MM.1S (cell line): ENCODE measurements at regions not wholly inside any gene's neighbourhood (a gene's known extent, or its start where the extent isn't known, plus 50 kb on each side); places are given as distances from the start of the nearest gene placed in this dataset.

Source experiments
- EZH2 ChIP-seq: fragments of 300-600 bp; sonication (generic); optimal IDR thresholded peaks from 2 replicates; pipeline ENCODE3; 2017; ENCODE audit warnings: low read depth, mild to moderate bottlenecking, antibody characterized with exemption, low read length, mixed read lengths
- EZH2phosphoT487 ChIP-seq: fragments of 300-600 bp; sonication (generic); IDR thresholded peaks from 2 replicates; pipeline ENCODE4 v1.6.1; 2018; ENCODE audit warnings: antibody characterized with exemption, low read length
- TF ChIP-seq, protein P1 (sequence below): fragments of 300-600 bp; sonication (generic); IDR thresholded peaks from 2 replicates; pipeline ENCODE4 v1.5.1; 2016; ENCODE audit warnings: antibody characterized with exemption, low read length, mixed read lengths

GRCh38 chr5:125979636-125980035 is 443.6 kb upstream of the GRAMD2B start:
- TF ChIP-seq, protein P1, sequence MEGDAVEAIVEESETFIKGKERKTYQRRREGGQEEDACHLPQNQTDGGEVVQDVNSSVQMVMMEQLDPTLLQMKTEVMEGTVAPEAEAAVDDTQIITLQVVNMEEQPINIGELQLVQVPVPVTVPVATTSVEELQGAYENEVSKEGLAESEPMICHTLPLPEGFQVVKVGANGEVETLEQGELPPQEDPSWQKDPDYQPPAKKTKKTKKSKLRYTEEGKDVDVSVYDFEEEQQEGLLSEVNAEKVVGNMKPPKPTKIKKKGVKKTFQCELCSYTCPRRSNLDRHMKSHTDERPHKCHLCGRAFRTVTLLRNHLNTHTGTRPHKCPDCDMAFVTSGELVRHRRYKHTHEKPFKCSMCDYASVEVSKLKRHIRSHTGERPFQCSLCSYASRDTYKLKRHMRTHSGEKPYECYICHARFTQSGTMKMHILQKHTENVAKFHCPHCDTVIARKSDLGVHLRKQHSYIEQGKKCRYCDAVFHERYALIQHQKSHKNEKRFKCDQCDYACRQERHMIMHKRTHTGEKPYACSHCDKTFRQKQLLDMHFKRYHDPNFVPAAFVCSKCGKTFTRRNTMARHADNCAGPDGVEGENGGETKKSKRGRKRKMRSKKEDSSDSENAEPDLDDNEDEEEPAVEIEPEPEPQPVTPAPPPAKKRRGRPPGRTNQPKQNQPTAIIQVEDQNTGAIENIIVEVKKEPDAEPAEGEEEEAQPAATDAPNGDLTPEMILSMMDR: no peak
- no peak for TF ChIP-seq EZH2
- TF ChIP-seq EZH2phosphoT487: no peak
